Mesothelial cell of epicardium (in vitro differentiated cells): ENCODE measurements at regions not wholly inside any gene's neighbourhood (a gene's known extent, or its start where the extent isn't known, plus 50 kb on each side); places are given as distances from the start of the nearest gene placed in this dataset.

Experiments
- DNase-seq, 2 experiments: peaks; one replicate each; pipeline ENCODE4 v3.0.0; 2021; ENCODE audit warnings: low spot score in 2 of 2; ENCODE audit not compliant: unreplicated experiment in 2 of 2
- H3K27ac Mint-ChIP-seq: 2 replicates; pipeline ENCODE4 v1.8.0; 2021; ENCODE audit warnings: mixed read lengths
- H3K27me3 Mint-ChIP-seq: 2 replicates; pipeline ENCODE4 v1.8.0; 2021; ENCODE audit warnings: low read depth, mixed read lengths
- H3K36me3 Mint-ChIP-seq: 2 replicates; pipeline ENCODE4 v1.8.0; 2021; ENCODE audit warnings: mixed read lengths
- H3K4me1 Mint-ChIP-seq: 2 replicates; pipeline ENCODE4 v1.8.0; 2021; ENCODE audit warnings: mixed read lengths
- H3K4me3 Mint-ChIP-seq: 2 replicates; pipeline ENCODE4 v1.8.0; 2021; ENCODE audit warnings: mild to moderate bottlenecking, moderate library complexity, mixed read lengths
- H3K9me3 Mint-ChIP-seq: 2 replicates; pipeline ENCODE4 v1.8.0; 2021; ENCODE audit warnings: mixed read lengths
- TF ChIP-seq, protein P1 (sequence below): fragments of 200-600 bp; sonication (generic); IDR thresholded peaks from one replicate; pipeline ENCODE4 v1.5.0; 2021; ENCODE audit warnings: antibody characterized with exemption; ENCODE audit not compliant: unreplicated experiment

DNA sequence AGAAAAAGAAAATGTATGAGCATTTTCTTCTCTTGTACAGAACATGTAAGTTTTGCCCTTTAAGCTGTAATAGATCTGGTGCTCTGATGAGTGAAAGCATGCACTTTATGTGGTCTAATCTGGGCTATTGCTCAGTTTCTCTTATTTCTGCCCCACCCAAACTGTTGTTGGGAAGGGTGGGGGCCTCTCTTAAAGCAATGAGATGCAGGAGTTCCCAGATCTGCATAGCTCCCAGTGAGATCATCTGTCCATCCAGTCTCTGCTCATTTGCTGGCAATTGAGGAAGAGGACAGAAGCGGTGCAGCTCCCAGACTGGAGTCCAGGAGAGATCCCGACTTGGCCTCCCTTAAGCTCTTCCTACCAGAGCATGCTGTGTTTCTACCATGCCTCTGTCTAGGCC is 114.9 kb upstream of the SORCS3 start:
- H3K27me3 Mint-ChIP-seq: peaks cover 26% of the 10 kb centered on the region
- no peak overlapping the region for H3K27ac Mint-ChIP-seq
- no peaks in the 10 kb centered on the region for H3K36me3 Mint-ChIP-seq
- no peak overlapping the region for H3K4me3 Mint-ChIP-seq
- TF ChIP-seq, protein P1, sequence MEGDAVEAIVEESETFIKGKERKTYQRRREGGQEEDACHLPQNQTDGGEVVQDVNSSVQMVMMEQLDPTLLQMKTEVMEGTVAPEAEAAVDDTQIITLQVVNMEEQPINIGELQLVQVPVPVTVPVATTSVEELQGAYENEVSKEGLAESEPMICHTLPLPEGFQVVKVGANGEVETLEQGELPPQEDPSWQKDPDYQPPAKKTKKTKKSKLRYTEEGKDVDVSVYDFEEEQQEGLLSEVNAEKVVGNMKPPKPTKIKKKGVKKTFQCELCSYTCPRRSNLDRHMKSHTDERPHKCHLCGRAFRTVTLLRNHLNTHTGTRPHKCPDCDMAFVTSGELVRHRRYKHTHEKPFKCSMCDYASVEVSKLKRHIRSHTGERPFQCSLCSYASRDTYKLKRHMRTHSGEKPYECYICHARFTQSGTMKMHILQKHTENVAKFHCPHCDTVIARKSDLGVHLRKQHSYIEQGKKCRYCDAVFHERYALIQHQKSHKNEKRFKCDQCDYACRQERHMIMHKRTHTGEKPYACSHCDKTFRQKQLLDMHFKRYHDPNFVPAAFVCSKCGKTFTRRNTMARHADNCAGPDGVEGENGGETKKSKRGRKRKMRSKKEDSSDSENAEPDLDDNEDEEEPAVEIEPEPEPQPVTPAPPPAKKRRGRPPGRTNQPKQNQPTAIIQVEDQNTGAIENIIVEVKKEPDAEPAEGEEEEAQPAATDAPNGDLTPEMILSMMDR: no peak
- no peaks in the 10 kb centered on the region for H3K9me3 Mint-ChIP-seq
- DNase-seq: no peak
- H3K4me1 Mint-ChIP-seq: no peaks in the 10 kb centered on the region

DNA sequence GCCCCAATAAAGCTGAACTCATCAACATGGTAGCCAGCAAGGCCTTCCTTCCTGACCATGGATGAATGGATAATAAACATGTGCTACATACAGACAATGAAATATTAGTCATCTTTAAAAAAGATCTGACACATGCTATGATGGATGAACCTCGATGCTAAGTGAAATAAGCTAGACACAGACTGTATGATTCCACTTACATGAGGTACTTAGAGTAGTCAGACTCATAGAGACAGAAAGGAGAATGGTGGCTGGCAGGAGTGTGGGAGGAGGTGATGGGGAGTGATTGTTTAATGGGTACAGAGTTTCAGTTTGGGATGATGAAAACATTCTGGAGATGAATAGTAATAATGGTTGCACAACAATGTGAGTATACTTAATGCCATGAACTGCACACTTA is 114.1 kb upstream of the SORCS3 start:
- Mint-ChIP-seq H3K27me3 (peaks cover 23% of the 10 kb centered on the region), H3K36me3 (no peaks in the 10 kb centered on the region), H3K4me1 (no peaks in the 10 kb centered on the region), H3K9me3 (no peaks in the 10 kb centered on the region), H3K27ac (no peak overlapping the region), H3K4me3 (no peak overlapping the region)
- TF ChIP-seq, protein P1: no peak
- no peak for DNase-seq

DNA sequence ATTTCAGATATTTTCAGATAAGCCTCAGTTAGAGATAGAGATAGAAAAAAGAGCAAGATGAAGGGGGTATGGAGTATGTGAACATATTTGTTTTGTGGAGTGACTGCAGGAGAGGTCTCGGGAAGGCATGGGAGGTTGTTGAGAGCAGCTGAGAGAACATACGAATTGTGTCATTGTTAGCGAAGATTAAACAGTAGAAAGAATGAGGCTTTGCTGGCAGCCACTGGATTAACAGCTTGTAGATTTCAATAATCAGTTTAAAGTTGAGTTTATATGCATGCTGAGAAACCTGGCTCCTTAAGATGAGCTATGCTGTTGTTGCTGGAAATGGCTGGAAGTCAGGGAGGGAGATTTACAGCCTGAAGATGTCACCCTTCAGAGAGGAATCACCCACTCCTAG is 100.9 kb upstream of the SORCS3 start:
- Mint-ChIP-seq H3K4me3 (no peak overlapping the region), H3K36me3 (no peaks in the 10 kb centered on the region), H3K9me3 (no peaks in the 10 kb centered on the region), H3K4me1 (no peaks in the 10 kb centered on the region), H3K27ac (no peak overlapping the region), H3K27me3 (peaks cover 59% of the 10 kb centered on the region)
- DNase-seq: no peak
- TF ChIP-seq, protein P1: no peak

DNA sequence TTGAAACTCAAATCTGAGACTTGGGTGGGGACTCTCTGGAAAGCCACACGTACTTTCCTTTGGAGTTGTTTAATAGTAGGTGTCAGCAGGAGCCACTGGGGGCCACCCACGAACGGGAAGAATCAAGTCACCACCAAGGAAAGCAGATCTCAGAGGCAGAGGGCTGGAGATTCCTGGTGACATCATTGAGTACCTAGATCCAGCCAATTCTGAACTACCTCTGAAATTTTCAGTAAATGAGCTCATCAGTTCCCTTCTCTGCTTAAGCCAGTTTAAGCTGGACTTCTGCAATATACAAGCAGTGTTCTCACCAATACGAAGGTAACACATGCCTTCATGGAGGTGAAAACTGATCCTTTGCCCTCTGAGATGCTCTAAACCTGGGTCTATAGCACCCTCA is 99.3 kb upstream of the SORCS3 start:
- TF ChIP-seq, protein P1: no peak

DNA sequence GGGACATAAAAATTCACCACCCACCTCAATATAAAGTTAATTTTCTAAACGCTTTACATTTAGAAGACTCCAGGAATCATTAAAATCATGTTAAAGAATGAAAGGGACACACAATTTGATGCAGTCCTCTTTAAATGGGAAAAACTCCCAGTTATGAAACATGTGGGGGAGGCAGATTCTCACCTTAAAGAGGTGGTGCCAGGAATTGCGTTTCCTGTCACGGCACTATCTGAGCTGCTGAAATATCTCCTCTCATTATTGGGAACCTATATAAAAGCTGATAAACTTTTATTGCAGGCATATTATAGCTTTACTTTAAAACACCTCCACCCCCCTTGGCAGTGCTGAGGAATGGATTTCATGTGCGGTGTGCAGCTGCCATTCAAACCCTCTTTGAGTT is 94.8 kb upstream of the SORCS3 start:
- TF ChIP-seq, protein P1: no peak
- no peaks in the 10 kb centered on the region for H3K4me1 Mint-ChIP-seq
- DNase-seq: no peak
- no peak overlapping the region for H3K27ac Mint-ChIP-seq
- no peaks in the 10 kb centered on the region for H3K36me3 Mint-ChIP-seq
- no peak overlapping the region for H3K4me3 Mint-ChIP-seq
- H3K27me3 Mint-ChIP-seq: peaks cover 38% of the 10 kb centered on the region
- H3K9me3 Mint-ChIP-seq: no peaks in the 10 kb centered on the region

More for the DNA sequence above, 99.3 kb upstream of the SORCS3 start:
- H3K9me3 Mint-ChIP-seq: no peaks in the 10 kb centered on the region
- no peaks in the 10 kb centered on the region for H3K36me3 Mint-ChIP-seq
- H3K27ac Mint-ChIP-seq: no peak overlapping the region
- H3K27me3 Mint-ChIP-seq: peaks cover 57% of the 10 kb centered on the region
- no peaks in the 10 kb centered on the region for H3K4me1 Mint-ChIP-seq
- no peak for DNase-seq
- H3K4me3 Mint-ChIP-seq: no peak overlapping the region

DNA sequence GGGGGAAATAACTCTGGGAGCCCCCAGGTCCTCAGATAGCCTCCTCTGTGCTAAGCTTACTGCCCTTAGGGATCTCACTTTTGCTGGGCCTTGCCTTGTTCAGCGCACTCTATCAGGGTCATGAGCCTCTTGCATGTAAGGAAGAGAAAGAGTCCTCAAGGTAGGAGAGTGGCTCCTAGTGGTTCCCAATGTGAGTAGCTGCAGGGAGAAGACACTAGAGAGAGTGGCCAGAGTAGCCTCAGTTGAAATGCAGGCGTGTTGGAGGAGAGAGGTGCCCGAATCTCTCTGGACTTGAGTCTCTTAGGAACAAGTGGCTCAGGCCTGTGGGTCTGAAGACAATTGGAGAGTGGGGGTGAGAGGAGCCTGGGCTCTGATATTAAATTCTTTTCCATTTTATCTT is 94.3 kb upstream of the SORCS3 start:
- H3K9me3 Mint-ChIP-seq: no peaks in the 10 kb centered on the region
- TF ChIP-seq, protein P1: no peak
- no peak overlapping the region for H3K4me3 Mint-ChIP-seq
- H3K36me3 Mint-ChIP-seq: no peaks in the 10 kb centered on the region
- no peak overlapping the region for H3K27ac Mint-ChIP-seq
- no peaks in the 10 kb centered on the region for H3K4me1 Mint-ChIP-seq
- H3K27me3 Mint-ChIP-seq: peaks cover 38% of the 10 kb centered on the region
- DNase-seq: no peak
